ENCODE measurements at regions not wholly inside any gene's neighbourhood (a gene's known extent, or its start where the extent isn't known, plus 50 kb on each side); places are given as distances from the start of the nearest gene placed in this dataset.
"Not testable (repeated sequence)": the region's sequence is repeated elsewhere in the genome, so short reads cannot be mapped to it uniquely, and the experiment has no call there.

DNA sequence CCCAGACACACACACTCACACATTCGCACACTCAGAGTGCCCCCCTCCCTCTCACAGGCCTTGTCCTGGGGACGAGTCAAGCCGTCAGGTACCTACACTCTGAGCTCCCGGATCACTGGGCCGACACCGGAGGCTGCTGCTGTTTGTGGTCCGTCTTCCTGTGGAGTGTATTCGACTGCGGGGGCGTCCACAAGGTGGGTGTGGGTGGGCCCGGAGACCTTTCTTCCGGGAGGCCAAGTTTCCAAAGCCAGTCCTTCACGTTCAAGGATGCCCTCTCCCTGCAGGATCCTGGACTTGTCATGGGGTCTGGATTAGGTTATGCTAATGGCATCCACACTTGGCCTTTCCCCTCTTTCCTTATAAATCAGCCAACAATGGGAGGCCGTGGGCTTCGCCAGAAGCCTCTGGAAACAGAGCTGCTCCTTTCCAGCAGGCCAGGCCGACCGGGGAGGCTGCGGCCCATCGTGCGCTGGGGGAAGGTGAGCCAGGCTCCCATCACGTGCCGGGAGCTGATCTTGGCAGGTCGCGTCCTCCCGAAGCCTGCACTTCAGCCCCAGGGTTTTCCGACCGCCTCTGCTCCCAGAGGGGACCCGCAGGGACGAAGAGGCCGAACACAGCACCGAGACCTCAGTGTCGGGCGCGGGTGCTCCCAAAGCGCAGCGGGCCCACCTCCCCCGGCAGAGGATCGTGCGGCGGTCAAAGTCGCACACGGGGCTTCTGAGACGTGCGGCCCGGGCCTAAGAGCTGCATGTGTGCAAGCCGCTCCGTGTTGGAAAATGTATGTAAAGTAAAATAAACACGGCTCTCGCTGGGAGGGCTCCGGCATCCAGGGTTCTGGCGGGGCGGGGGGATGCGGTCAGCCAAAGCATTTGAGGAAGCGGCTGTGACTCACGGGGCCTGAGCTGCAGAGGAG is 196.5 kb upstream of the ZNF469 start:
- H3K27me3 ChIP-seq (ENCODE audit: insufficient read depth, poor library complexity, severe bottlenecking); H3K4me3 ChIP-seq (replicated peaks; ENCODE audit: insufficient read depth, low read length); DNase-seq (ENCODE audit: low read depth in 1 of 2, low spot score in 1 of 2); H3K27ac ChIP-seq (replicated peaks): not testable (repeated sequence)

DNA sequence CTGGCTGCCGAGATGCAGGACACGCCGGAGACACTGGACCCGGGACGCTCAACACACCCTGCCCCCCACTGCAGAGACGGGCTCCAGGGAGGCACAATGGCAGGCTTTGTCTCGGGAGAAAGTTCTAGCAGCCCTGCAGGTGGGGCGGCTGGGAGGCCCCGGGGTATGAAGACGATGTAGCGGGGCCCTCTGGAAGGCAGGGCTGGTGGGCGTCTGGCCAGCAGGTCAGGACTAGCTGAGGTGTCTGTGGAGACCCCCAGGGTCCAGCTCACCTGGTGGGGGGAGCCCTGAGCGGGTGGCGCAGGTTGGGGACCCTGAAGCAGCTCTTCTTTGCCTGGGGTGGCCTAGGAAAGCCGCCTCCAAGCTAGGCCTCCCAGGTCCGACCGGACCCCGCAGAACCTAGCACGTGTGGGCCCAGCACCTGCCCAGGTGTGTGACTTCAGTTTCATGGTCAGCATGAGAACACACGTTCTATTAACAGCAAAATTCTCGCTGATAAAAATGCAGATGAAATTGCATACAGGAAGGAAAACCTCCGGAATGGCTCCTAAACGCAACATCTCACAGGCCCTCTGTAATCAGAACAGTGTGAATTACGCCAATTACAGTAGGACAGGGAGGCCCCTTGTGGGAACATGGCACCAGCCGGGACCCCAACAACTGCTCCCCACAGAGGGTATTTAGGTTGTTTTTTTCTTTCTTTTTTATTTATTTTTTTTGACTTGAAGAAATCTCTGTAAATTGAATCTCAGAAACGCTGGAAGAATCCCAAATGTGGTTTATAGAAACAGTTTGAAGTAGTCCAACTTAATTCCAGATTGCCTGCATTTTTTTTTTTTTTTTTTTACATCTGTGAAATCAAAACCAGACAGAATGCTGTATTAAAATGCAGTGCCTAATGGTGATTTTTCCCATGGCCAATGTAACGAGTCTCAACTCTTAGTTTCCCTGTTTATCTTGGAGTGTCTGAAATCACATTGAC is 195.6 kb upstream of the ZNF469 start:
- not testable (repeated sequence) for H3K27me3 ChIP-seq (ENCODE audit: insufficient read depth, poor library complexity, severe bottlenecking); H3K27ac ChIP-seq (replicated peaks); DNase-seq (ENCODE audit: low read depth in 1 of 2, low spot score in 1 of 2); H3K4me3 ChIP-seq (replicated peaks; ENCODE audit: insufficient read depth, low read length)

DNA sequence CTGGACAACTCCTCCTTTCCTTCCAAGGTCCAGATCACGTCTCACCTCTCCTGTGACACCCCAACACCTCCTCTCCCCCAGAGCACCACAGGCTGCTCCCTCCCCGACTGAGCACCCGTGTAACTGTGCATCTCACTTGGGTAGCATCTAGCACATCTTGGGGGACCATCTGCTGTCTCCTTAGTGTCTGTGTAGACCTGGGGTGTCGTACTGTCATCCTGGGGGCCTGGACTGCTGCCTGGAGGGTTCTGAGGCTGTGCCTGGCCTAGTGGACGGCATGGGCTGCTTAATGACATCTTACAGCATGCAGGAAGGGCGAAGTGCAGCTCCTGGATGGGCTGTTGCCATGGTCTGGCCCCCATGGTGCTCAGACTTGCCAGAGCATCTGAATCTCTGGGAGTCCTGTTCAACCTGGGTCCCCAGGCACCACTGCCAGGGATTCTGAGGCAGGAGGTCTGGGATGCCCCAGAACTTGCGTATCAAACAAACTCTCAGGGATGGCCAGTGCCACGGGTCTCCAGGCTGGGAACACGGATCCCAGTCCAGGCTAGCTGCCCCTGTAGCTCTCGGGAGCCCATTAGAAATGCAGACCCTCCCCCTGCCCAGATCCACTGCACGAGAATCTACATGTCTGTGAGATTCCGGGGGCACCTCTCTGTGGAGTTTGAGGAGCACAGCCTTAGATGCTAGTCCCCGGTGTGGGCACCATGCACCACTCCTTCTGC is 194.4 kb upstream of the ZNF469 start:
- H3K4me3 ChIP-seq (replicated peaks; ENCODE audit: insufficient read depth, low read length); DNase-seq (ENCODE audit: low read depth in 1 of 2, low spot score in 1 of 2); H3K27ac ChIP-seq (replicated peaks); H3K27me3 ChIP-seq (ENCODE audit: insufficient read depth, poor library complexity, severe bottlenecking): not testable (repeated sequence)

DNA sequence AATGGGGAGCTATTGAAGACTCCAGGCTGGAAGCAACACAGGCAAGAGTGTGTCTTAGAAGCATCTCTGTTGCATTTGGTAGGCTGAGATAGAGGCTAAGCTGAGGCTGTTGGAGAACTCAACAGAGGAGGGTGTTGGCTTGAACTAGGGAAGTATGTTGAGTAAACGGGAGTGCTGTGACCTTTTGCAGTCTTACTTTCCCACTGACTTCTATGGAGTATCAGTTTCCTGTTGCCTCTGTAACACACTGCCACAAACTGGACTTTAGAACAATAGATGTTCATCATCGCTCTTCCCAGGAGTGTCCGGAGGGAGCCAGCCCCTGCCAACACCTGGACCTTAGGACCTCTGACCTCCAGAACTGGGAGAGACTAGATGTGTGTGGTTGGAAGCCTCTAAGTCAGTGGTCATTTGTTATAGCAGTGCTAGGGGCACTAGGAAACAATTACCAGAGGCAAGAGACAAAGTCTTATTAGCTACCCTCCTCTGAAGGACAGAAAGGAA is 192.1 kb upstream of the ZNF469 start:
- DNase-seq (ENCODE audit: low read depth in 1 of 2, low spot score in 1 of 2); H3K27ac ChIP-seq (replicated peaks): not testable (repeated sequence)

DNA sequence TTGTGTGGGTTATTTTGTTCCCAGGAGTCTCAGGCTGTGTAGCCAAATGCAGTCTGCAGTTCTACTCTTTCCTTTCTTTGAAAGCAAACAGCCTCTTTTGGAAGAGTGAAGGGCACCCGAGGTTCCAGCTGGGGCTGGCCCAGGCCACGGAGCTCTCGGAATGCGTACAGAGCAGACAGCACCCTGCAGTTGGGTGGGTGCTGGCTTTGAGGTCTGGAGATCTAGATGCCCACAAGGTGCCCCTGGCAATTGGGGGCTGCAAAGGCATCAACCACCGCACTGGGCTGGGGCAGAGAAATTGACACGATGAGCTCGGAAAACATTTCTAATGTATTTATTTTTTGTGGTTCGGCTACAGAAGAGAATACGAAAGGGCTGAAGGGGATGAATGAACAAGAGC is 191.6 kb upstream of the ZNF469 start:
- not testable (repeated sequence) for H3K4me3 ChIP-seq (replicated peaks; ENCODE audit: insufficient read depth, low read length); H3K27ac ChIP-seq (replicated peaks); H3K27me3 ChIP-seq (ENCODE audit: insufficient read depth, poor library complexity, severe bottlenecking); DNase-seq (ENCODE audit: low read depth in 1 of 2, low spot score in 1 of 2)

More for the DNA sequence above, 192.1 kb upstream of the ZNF469 start:
- H3K27me3 ChIP-seq (ENCODE audit: insufficient read depth, poor library complexity, severe bottlenecking); H3K4me3 ChIP-seq (replicated peaks; ENCODE audit: insufficient read depth, low read length): not testable (repeated sequence)

DNA sequence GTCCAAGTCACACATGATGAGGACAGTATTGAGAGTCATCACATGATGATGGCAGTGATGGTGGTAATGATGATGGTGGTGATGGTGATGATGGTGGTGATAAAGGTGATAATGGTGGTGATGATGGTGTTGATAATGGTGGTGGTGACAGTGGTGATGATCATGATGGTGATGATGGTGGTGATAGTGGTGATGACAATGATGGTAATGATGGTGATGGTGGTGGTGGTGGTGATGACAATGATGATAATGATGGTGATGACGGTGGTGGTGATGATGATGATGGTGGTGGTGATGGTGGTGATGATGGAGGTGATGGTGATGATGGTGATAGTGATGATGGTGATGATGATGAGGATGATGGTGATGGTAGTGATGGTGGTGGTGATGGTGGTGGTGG is 190.2 kb upstream of the ZNF469 start:
- no peaks in the 10 kb centered on the region for H3K27me3 ChIP-seq (ENCODE audit: insufficient read depth, poor library complexity, severe bottlenecking)
- H3K4me3 ChIP-seq (replicated peaks; ENCODE audit: insufficient read depth, low read length) = no peak overlapping the region
- no peak for DNase-seq (ENCODE audit: low read depth in 1 of 2, low spot score in 1 of 2)
- H3K27ac ChIP-seq (replicated peaks) = no peak overlapping the region
- TF ChIP-seq, protein P1, sequence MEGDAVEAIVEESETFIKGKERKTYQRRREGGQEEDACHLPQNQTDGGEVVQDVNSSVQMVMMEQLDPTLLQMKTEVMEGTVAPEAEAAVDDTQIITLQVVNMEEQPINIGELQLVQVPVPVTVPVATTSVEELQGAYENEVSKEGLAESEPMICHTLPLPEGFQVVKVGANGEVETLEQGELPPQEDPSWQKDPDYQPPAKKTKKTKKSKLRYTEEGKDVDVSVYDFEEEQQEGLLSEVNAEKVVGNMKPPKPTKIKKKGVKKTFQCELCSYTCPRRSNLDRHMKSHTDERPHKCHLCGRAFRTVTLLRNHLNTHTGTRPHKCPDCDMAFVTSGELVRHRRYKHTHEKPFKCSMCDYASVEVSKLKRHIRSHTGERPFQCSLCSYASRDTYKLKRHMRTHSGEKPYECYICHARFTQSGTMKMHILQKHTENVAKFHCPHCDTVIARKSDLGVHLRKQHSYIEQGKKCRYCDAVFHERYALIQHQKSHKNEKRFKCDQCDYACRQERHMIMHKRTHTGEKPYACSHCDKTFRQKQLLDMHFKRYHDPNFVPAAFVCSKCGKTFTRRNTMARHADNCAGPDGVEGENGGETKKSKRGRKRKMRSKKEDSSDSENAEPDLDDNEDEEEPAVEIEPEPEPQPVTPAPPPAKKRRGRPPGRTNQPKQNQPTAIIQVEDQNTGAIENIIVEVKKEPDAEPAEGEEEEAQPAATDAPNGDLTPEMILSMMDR (IDR thresholded peaks at IDR 0.05; ENCODE audit: insufficient read depth, low read length) = no peak
- TF ChIP-seq SPI1 (IDR thresholded peaks at IDR 0.05; ENCODE audit: borderline replicate concordance, low read depth) (no peak), GABPA (IDR thresholded peaks at IDR 0.05; ENCODE audit: low read depth) (no peak), POLR2AphosphoS5 (IDR thresholded peaks at IDR 0.05; ENCODE audit: low read depth) (no peak)
- TF ChIP-seq, protein P2, sequence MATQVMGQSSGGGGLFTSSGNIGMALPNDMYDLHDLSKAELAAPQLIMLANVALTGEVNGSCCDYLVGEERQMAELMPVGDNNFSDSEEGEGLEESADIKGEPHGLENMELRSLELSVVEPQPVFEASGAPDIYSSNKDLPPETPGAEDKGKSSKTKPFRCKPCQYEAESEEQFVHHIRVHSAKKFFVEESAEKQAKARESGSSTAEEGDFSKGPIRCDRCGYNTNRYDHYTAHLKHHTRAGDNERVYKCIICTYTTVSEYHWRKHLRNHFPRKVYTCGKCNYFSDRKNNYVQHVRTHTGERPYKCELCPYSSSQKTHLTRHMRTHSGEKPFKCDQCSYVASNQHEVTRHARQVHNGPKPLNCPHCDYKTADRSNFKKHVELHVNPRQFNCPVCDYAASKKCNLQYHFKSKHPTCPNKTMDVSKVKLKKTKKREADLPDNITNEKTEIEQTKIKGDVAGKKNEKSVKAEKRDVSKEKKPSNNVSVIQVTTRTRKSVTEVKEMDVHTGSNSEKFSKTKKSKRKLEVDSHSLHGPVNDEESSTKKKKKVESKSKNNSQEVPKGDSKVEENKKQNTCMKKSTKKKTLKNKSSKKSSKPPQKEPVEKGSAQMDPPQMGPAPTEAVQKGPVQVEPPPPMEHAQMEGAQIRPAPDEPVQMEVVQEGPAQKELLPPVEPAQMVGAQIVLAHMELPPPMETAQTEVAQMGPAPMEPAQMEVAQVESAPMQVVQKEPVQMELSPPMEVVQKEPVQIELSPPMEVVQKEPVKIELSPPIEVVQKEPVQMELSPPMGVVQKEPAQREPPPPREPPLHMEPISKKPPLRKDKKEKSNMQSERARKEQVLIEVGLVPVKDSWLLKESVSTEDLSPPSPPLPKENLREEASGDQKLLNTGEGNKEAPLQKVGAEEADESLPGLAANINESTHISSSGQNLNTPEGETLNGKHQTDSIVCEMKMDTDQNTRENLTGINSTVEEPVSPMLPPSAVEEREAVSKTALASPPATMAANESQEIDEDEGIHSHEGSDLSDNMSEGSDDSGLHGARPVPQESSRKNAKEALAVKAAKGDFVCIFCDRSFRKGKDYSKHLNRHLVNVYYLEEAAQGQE (IDR thresholded peaks at IDR 0.05; ENCODE audit: insufficient replicate concordance, low read depth) = no peak

DNA sequence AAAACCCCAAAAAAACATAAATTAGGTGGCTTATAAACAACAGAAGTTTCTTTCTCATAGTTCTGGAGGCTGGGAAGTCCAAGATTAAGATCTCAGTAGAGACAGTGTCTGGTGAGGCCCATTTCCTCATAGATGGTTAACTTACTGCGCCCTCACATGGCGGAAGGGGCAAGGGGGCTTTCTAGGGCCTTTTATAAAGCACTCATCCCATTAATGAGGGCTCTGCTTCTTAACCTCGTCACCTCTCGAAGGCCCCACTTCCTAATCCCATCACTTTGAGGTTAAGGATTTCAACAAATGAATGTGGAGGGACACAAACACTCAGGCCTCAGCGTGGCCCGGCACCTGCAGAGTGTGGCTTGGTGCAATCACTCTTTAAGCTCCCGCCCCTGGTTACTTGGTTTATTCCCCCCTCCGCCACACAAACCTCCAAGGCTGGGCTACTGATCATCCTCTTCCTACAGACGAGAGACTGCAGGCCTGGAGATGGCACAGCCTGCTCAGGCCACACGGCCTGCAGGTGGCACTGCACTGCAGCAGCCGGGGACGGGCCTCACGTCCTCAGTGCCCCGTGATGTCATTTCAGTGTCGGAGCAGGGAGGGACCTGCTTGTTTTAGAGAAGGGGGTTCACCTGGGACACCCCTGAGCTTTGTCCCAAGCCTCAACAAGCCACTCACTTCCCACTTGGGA is 188.9 kb upstream of the ZNF469 start:
- peak in 1 of 2 experiments; percentile 8 for DNase-seq (ENCODE audit: low read depth in 1 of 2, low spot score in 1 of 2)
- not testable (repeated sequence) for H3K4me3 ChIP-seq (replicated peaks; ENCODE audit: insufficient read depth, low read length); H3K27ac ChIP-seq (replicated peaks); H3K27me3 ChIP-seq (ENCODE audit: insufficient read depth, poor library complexity, severe bottlenecking)
